A549 (cell line): ENCODE measurements at regions not wholly inside any gene's neighbourhood (a gene's known extent, or its start where the extent isn't known, plus 50 kb on each side); places are given as distances from the start of the nearest gene placed in this dataset.

Source experiments
- ATAC-seq, 2 experiments: fragments of 200-7000 bp in 1 of 2; fragments of >200 bp in 1 of 2; cut with Nextera tagmentation in 1 of 2; cut with Tn5 transposase in 1 of 2; 3 replicates each; pipeline versions ENCODE4 v1.8.0 to v1.9.1; 2018 to 2020; ENCODE audit warnings: mild to moderate bottlenecking in 1 of 2, moderate library complexity in 1 of 2
- CTCF ChIA-PET: fragments of 300-600 bp; sonication (Branson Sonifier 250); formaldehyde crosslinking; extraction: SDS; loops from one replicate; lab custom pipeline; 2021; ENCODE audit warnings: antibody characterized with exemption, inconsistent platforms; lab: Yijun Ruan, JAX
- POLR2A ChIA-PET: fragments of 350-600 bp; formaldehyde crosslinking; extraction: SDS; loops from one replicate; lab custom pipeline; 2021; ENCODE audit warnings: antibody characterized with exemption, inconsistent platforms; lab: Yijun Ruan, JAX
- DNase-seq, 2 experiments: peaks; one replicate each; pipeline versions ENCODE4 v3.0.0 to v3.0.0-alpha.2; 2011 to 2016; ENCODE audit warnings: low read depth in 1 of 2, low spot score in 1 of 2
- FAIRE-seq: peaks from 2 replicates; lab custom pipeline; 2011; peaks lifted over from hg19 to GRCh38; lab: Jason Lieb, UNC
- H3K27ac ChIP-seq, 2 experiments: fragments of >200 bp; sonication (Bioruptor Twin); formaldehyde crosslinking; 3 replicates each; pipeline ENCODE4 v1.5.1; 2016 to 2017
- H3K4me1 ChIP-seq: fragments of >200 bp; sonication (Bioruptor Twin); formaldehyde crosslinking; 3 replicates; pipeline ENCODE4 v1.6.1; 2016
- H3K4me2 ChIP-seq: fragments of >200 bp; sonication (Bioruptor Twin); formaldehyde crosslinking; 3 replicates; pipeline ENCODE4 v1.6.1; 2016
- H3K4me3 ChIP-seq: fragments of >200 bp; sonication (Bioruptor Twin); formaldehyde crosslinking; 3 replicates; pipeline ENCODE4 v1.5.1; 2016
- H3K9me3 ChIP-seq: fragments of >200 bp; sonication (Bioruptor Twin); formaldehyde crosslinking; 3 replicates; pipeline ENCODE4 v1.6.1; 2016
- ATOH8 ChIP-seq: fragments of 250-450 bp; sonication (Bioruptor Pico); IDR thresholded peaks from 2 replicates; pipeline ENCODE4 v1.5.0; 2020; ENCODE audit warnings: low read depth, mild to moderate bottlenecking, moderate library complexity
- CBX2 ChIP-seq: fragments of 200-600 bp; sonication (generic); IDR thresholded peaks from 2 replicates; pipeline ENCODE4 v1.6.1; 2016; ENCODE audit warnings: low read depth, mild to moderate bottlenecking, borderline replicate concordance
- CBX8 ChIP-seq: fragments of 200-600 bp; sonication (generic); IDR thresholded peaks from 2 replicates; pipeline ENCODE4 v1.6.1; 2016
- CEBPB ChIP-seq, 2 experiments: fragments of >200 bp in 1 of 2; sonication (Bioruptor Twin) in 1 of 2; formaldehyde crosslinking in 1 of 2; IDR thresholded peaks; 2 replicates each; pipeline ENCODE4 v1.6.1; 2012 to 2016
- CHD2 ChIP-seq: fragments of 150-350 bp; IDR thresholded peaks from 2 replicates; pipeline ENCODE4 v1.6.1; 2014; ENCODE audit warnings: low read length; ENCODE audit not compliant: partially characterized antibody
- EHF ChIP-seq: fragments of 250-450 bp; sonication (Bioruptor Pico); IDR thresholded peaks from 2 replicates; pipeline ENCODE4 v1.5.0; 2020; ENCODE audit warnings: mild to moderate bottlenecking
- EP300 ChIP-seq, 2 experiments: fragments of >200 bp; sonication (Bioruptor Twin); formaldehyde crosslinking; IDR thresholded peaks; 2 replicates in 1 of 2; 3 replicates in 1 of 2; pipeline ENCODE4 v1.6.1; 2016 to 2017
- FOSL2 ChIP-seq, 2 experiments: fragments of 450-650 bp in 1 of 2; fragments of >200 bp in 1 of 2; sonication (Bioruptor Twin) in 1 of 2; formaldehyde crosslinking; IDR thresholded peaks; 2 replicates each; pipeline versions ENCODE4 v1.5.0 to v1.6.1; 2016 to 2020; ENCODE audit warnings: mild to moderate bottlenecking in 1 of 2, moderate library complexity in 1 of 2
- FOXS1 ChIP-seq: fragments of 250-450 bp; sonication (Bioruptor Pico); IDR thresholded peaks from 2 replicates; pipeline ENCODE4 v1.5.0; 2020; ENCODE audit warnings: mild to moderate bottlenecking, moderate library complexity
- GATA3 ChIP-seq: IDR thresholded peaks from 2 replicates; pipeline ENCODE4 v1.6.1; 2012; ENCODE audit warnings: borderline replicate concordance
- HOXB13 ChIP-seq: fragments of 250-450 bp; sonication (Bioruptor Pico); IDR thresholded peaks from 2 replicates; pipeline ENCODE4 v1.5.0; 2020; ENCODE audit warnings: low read depth, mild to moderate bottlenecking, moderate library complexity
- HOXB5 ChIP-seq: fragments of 250-450 bp; sonication (Bioruptor Pico); IDR thresholded peaks from 2 replicates; pipeline ENCODE4 v1.5.0; 2020; ENCODE audit warnings: mild to moderate bottlenecking, moderate library complexity
- JUN ChIP-seq, 2 experiments: fragments of >200 bp; sonication (Bioruptor Twin); formaldehyde crosslinking; IDR thresholded peaks; 2 replicates in 1 of 2; 3 replicates in 1 of 2; pipeline ENCODE4 v1.6.1; 2016 to 2017
- KDM1A ChIP-seq: fragments of 200-600 bp; sonication (generic); IDR thresholded peaks from 2 replicates; pipeline ENCODE4 v1.6.1; 2016; ENCODE audit warnings: low read depth, mild to moderate bottlenecking
- MAFK ChIP-seq: fragments of 450-650 bp; IDR thresholded peaks from 2 replicates; pipeline ENCODE4 v1.6.1; 2014; ENCODE audit not compliant: partially characterized antibody
- NFE2L2 ChIP-seq: fragments of 150-350 bp; conservative IDR thresholded peaks from 2 replicates; pipeline ENCODE4 v1.6.1; 2014; ENCODE audit warnings: low read length
- NPAS2 ChIP-seq: fragments of 250-450 bp; sonication (Bioruptor Pico); IDR thresholded peaks from 2 replicates; pipeline ENCODE4 v1.8.0; 2022; ENCODE audit warnings: mild to moderate bottlenecking, moderate library complexity, borderline replicate concordance
- NR3C1 ChIP-seq: fragments of >200 bp; sonication (Bioruptor Twin); formaldehyde crosslinking; IDR thresholded peaks from 3 replicates; pipeline ENCODE4 v1.6.1; 2017
- PHF8 ChIP-seq: fragments of 200-600 bp; sonication (generic); IDR thresholded peaks from 2 replicates; pipeline ENCODE4 v1.6.1; 2016; ENCODE audit warnings: low read depth, mild to moderate bottlenecking, antibody characterized with exemption, moderate library complexity, borderline replicate concordance
- POLR2A ChIP-seq: IDR thresholded peaks from 2 replicates; pipeline ENCODE4 v1.6.1; 2012; ENCODE audit warnings: mild to moderate bottlenecking, low read length
- POLR2AphosphoS2 ChIP-seq: conservative IDR thresholded peaks from 2 replicates; pipeline ENCODE4 v1.6.1; 2012; ENCODE audit warnings: low read length, improper control_type of control experiment, inconsistent platforms
- RAD21 ChIP-seq, 2 experiments: fragments of >200 bp in 1 of 2; sonication (Bioruptor Twin) in 1 of 2; formaldehyde crosslinking in 1 of 2; IDR thresholded peaks in 1 of 2; conservative IDR thresholded peaks in 1 of 2; 2 replicates in 1 of 2; 3 replicates in 1 of 2; pipeline ENCODE4 v1.6.1; 2012 to 2018; ENCODE audit warnings: inconsistent platforms in 1 of 2
- RCOR1 ChIP-seq: fragments of 150-350 bp; IDR thresholded peaks from 2 replicates; pipeline ENCODE4 v1.6.1; 2014; ENCODE audit warnings: antibody characterized with exemption, low read length, low read depth
- RFX5 ChIP-seq: fragments of 450-650 bp; IDR thresholded peaks from 2 replicates; pipeline ENCODE4 v1.7.1; 2014; ENCODE audit warnings: antibody characterized with exemption, mild to moderate bottlenecking, moderate library complexity
- RNF2 ChIP-seq: fragments of 200-600 bp; sonication (generic); IDR thresholded peaks from 2 replicates; pipeline ENCODE4 v1.6.1; 2016; ENCODE audit warnings: low read depth, mild to moderate bottlenecking, antibody characterized with exemption, moderate library complexity, borderline replicate concordance
- TP53 ChIP-seq: fragments of 250-450 bp; sonication (Bioruptor Pico); IDR thresholded peaks from 2 replicates; pipeline ENCODE4 v1.5.0; 2021; ENCODE audit warnings: mild to moderate bottlenecking, moderate library complexity
- ZC3H11A ChIP-seq: fragments of 450-650 bp; IDR thresholded peaks from 2 replicates; pipeline ENCODE4 v1.6.1; 2014; ENCODE audit warnings: antibody characterized with exemption, mild to moderate bottlenecking
- WGBS: methylation state at CpG from one replicate; pipeline ENCODE4 v1.1.6; 2017; ENCODE audit errors: missing lambda C conversion rate; 5-methylcytosine and 5-hydroxymethylcytosine counted together
- TF ChIP-seq, protein P1 (sequence below): fragments of 450-650 bp; IDR thresholded peaks from 2 replicates; pipeline ENCODE4 v1.6.1; 2014; ENCODE audit warnings: antibody characterized with exemption
- TF ChIP-seq, protein P2 (sequence below): fragments of 150-350 bp; IDR thresholded peaks from 2 replicates; pipeline ENCODE4 v1.6.1; 2014; ENCODE audit warnings: low read depth, mild to moderate bottlenecking, low read length
- TF ChIP-seq, protein P3 (sequence below): fragments of >200 bp; sonication (Bioruptor Twin); formaldehyde crosslinking; IDR thresholded peaks from 3 replicates; pipeline ENCODE4 v1.6.1; 2016

DNA sequence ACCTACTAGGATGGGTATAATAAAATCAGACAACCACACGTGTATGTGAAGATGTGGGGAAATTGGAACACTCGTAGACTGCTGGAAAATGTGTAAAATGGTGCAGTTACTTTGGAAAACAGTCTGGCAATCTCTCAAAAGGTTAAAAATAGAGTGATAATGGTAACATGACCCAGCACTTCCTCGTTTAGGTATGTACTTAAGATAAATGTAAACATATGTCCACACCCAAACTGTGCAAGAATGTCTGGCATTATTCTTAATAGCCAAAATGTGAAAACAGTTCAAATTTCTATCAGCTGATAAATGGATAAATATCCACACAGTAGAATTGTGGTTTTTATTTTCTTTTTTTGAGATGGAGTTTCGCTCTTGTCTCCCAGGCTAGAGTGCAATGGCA, 272.8 kb downstream of the ZNF248 start:
- no peaks in the 10 kb centered on the region for H3K4me1 ChIP-seq
- WGBS: 20% methylated on average over 4 of the region's 4 CpGs
- TF ChIP-seq CHD2 (no peak), FOXS1 (no peak), JUN (IDR thresholded peaks at IDR 0.05) (no peak), KDM1A (no peak), HOXB13 (no peak), ATOH8 (CRISPR knock-in tag) (no peak), PHF8 (no peak), RFX5 (no peak), HOXB5 (CRISPR knock-in tag) (no peak), ZC3H11A (no peak), RNF2 (no peak), GATA3 (no peak), RCOR1 (no peak), POLR2A (no peak), CBX2 (no peak)
- TF ChIP-seq, protein P1, sequence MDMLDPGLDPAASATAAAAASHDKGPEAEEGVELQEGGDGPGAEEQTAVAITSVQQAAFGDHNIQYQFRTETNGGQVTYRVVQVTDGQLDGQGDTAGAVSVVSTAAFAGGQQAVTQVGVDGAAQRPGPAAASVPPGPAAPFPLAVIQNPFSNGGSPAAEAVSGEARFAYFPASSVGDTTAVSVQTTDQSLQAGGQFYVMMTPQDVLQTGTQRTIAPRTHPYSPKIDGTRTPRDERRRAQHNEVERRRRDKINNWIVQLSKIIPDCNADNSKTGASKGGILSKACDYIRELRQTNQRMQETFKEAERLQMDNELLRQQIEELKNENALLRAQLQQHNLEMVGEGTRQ: no peak
- TF ChIP-seq, all 56 proteins: peak for 0
- Histone ChIP-seq H3K9me3 (0 out of 3 replicates have a peak, but pooled peaks cover 3% of the 10 kb centered on the region), H3K4me2 (0 out of 3 replicates have a peak overlapping the region, but pooled peaks have one; percentile 13), H3K4me3 (no peak overlapping the region), H3K27ac (no peak overlapping the region)
- ATAC-seq: no peak
- POLR2A ChIA-PET: no interaction called here
- CTCF ChIA-PET: no interaction called here
- FAIRE-seq: no peak
- peak in 1 of 2 experiments; percentile 41 for DNase-seq

DNA sequence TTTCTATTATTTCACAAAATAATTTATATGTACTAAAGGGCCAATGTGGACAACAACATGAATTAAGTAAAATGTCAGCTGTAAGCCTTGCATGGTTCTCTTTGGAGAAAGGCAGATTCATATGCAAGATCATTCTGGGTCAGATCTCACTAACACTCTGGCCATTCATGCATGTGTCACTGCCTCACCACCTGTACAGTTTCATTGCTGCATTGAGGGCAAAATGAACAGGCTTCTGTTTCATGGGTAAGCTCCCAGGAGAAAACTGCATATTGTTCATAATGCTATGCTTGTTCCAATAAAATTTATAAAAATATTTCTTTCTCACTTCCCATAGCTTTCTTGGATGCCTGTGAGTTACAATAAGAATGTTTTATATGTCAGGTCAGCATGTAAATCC, 275.2 kb downstream of the ZNF248 start:
- Histone ChIP-seq H3K4me1 (no peaks in the 10 kb centered on the region), H3K27ac (no peak overlapping the region), H3K4me2 (no peak overlapping the region), H3K4me3 (no peak overlapping the region), H3K9me3 (0 out of 3 replicates have a peak, but pooled peaks cover 5% of the 10 kb centered on the region)
- DNase-seq: no peak
- ChIA-PET POLR2A (no interaction called here), CTCF (no interaction called here)
- FAIRE-seq: no peak
- ATAC-seq: no peak
- TF ChIP-seq HOXB13 (no peak), FOSL2 (IDR thresholded peaks at IDR 0.05) (no peak), FOSL2 (CRISPR knock-in tag; IDR thresholded peaks at IDR 0.05) (no peak), CBX8 (no peak)
- TF ChIP-seq, protein P1: no peak

DNA sequence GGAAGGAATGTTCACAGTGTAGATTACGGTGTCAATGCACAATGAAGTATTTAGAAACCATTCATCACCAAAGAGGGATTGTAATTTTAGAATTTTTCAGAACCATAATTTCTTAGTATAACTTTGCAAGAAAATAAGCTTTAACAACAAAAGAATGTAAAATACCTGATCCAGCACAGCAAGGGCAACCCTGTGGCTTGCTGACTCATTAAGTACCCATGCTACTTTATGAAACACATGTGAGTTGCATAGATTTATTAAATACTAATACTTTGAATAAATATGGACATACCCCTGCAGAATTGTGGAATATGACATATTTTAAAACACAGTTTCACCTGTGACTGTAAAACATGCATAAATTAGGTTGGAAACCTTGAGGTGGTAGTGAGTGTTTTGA, 281.3 kb downstream of the ZNF248 start:
- FAIRE-seq: no peak
- Histone ChIP-seq H3K4me1 (no peaks in the 10 kb centered on the region), H3K9me3 (peaks cover 7% of the 10 kb centered on the region; the same call in 1 of the 3 replicates), H3K4me2 (no peak overlapping the region), H3K27ac (no peak overlapping the region), H3K4me3 (no peak overlapping the region)
- DNase-seq: no peak
- TF ChIP-seq MAFK: no peak
- TF ChIP-seq CBX8: no peak
- TF ChIP-seq, protein P2, sequence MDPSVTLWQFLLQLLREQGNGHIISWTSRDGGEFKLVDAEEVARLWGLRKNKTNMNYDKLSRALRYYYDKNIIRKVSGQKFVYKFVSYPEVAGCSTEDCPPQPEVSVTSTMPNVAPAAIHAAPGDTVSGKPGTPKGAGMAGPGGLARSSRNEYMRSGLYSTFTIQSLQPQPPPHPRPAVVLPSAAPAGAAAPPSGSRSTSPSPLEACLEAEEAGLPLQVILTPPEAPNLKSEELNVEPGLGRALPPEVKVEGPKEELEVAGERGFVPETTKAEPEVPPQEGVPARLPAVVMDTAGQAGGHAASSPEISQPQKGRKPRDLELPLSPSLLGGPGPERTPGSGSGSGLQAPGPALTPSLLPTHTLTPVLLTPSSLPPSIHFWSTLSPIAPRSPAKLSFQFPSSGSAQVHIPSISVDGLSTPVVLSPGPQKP: no peak
- no peak for TF ChIP-seq TP53 (CRISPR knock-in tag)
- TF ChIP-seq RAD21 (conservative IDR thresholded peaks at IDR 0.05 in 1 of 2, IDR thresholded peaks at IDR 0.05 in 1 of 2): no peak
- no peak for TF ChIP-seq EP300 (IDR thresholded peaks at IDR 0.05)
- no peak for TF ChIP-seq NPAS2 (CRISPR knock-in tag)
- TF ChIP-seq NFE2L2: no peak
- TF ChIP-seq NR3C1: no peak
- TF ChIP-seq ATOH8 (CRISPR knock-in tag): no peak
- no peak for TF ChIP-seq FOSL2 (IDR thresholded peaks at IDR 0.05)
- no peak for TF ChIP-seq FOSL2 (CRISPR knock-in tag; IDR thresholded peaks at IDR 0.05)
- TF ChIP-seq, protein P3, sequence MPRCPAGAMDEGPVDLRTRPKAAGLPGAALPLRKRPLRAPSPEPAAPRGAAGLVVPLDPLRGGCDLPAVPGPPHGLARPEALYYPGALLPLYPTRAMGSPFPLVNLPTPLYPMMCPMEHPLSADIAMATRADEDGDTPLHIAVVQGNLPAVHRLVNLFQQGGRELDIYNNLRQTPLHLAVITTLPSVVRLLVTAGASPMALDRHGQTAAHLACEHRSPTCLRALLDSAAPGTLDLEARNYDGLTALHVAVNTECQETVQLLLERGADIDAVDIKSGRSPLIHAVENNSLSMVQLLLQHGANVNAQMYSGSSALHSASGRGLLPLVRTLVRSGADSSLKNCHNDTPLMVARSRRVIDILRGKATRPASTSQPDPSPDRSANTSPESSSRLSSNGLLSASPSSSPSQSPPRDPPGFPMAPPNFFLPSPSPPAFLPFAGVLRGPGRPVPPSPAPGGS: no peak
- no peak for TF ChIP-seq POLR2AphosphoS2
- no peak for TF ChIP-seq CEBPB (IDR thresholded peaks at IDR 0.05)
- TF ChIP-seq HOXB13: no peak
- no peak for TF ChIP-seq RCOR1
- no peak for TF ChIP-seq ZC3H11A
- no peak for TF ChIP-seq HOXB5 (CRISPR knock-in tag)
- TF ChIP-seq EHF (CRISPR knock-in tag): no peak
- WGBS: 45% methylated on average over 1 of the region's 1 CpG
- ChIA-PET POLR2A (no interaction called here), CTCF (no interaction called here)
- no peak for ATAC-seq
